ENCODE measurements at regions not wholly inside any gene's neighbourhood (a gene's known extent, or its start where the extent isn't known, plus 50 kb on each side); places are given as distances from the start of the nearest gene placed in this dataset.

DNA sequence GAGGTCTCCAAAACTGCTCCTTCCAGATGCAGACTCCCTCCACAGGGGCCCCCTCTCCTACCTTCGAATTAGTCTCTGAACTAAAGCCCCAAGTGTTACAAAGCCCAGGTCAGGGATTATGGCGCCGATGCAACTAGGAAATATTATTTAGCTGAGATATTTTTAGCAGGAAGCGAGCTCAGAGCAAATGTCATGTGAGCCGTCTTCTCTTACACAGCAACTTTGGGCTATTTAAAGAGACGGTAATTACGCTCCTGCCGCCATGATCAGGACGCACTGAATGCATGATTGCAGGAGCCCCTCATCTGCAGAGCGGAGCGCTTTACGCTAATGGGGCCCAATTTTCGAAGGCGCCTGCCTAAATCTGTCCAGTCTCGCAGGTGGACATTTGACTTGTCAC is 55.3 kb upstream of the TARDBP start:
- ChIA-PET POLR2A (no interaction called here), CTCF (interaction anchor here (1.2 to 4.1 kb wide), 2 partner anchors 8 to 15 kb away, joined by 3 to 13 read pairs; no protein-coding TSS in a partner anchor)
- DNase-seq (ENCODE audit: extremely low spot score), result no peak
- TF ChIP-seq, protein P1, sequence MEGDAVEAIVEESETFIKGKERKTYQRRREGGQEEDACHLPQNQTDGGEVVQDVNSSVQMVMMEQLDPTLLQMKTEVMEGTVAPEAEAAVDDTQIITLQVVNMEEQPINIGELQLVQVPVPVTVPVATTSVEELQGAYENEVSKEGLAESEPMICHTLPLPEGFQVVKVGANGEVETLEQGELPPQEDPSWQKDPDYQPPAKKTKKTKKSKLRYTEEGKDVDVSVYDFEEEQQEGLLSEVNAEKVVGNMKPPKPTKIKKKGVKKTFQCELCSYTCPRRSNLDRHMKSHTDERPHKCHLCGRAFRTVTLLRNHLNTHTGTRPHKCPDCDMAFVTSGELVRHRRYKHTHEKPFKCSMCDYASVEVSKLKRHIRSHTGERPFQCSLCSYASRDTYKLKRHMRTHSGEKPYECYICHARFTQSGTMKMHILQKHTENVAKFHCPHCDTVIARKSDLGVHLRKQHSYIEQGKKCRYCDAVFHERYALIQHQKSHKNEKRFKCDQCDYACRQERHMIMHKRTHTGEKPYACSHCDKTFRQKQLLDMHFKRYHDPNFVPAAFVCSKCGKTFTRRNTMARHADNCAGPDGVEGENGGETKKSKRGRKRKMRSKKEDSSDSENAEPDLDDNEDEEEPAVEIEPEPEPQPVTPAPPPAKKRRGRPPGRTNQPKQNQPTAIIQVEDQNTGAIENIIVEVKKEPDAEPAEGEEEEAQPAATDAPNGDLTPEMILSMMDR (IDR thresholded peaks at IDR 0.05; ENCODE audit: control extremely low read depth, extremely low read depth, low read depth, missing control alignments), result no peak

DNA sequence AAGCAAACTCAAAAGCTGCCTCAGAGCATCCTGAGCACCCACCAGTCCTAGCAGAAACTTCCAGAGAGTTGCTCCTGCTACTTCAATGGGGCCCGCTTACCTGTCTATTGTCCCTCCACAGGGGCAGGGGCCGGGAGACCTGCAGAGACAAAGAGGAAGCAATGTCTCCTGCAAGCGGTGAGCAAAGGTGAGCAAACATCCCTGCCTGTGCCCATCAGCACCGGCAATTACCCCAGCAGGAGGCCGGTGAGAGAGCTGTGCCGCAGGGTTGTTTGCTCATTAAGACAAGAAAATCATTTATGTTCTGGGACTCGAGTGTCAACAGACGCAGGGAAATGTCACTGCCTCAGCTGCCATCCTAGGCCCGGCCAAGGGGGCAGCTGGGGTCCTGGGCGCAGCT is 53.8 kb upstream of the TARDBP start:
- CTCF ChIA-PET, result interaction anchor here (1.0 to 4.1 kb wide), 4 partner anchors 11 to 464 kb away, joined by 3 to 13 read pairs (median 4); no protein-coding TSS in a partner anchor
- DNase-seq (ENCODE audit: extremely low spot score), result no peak

DNA sequence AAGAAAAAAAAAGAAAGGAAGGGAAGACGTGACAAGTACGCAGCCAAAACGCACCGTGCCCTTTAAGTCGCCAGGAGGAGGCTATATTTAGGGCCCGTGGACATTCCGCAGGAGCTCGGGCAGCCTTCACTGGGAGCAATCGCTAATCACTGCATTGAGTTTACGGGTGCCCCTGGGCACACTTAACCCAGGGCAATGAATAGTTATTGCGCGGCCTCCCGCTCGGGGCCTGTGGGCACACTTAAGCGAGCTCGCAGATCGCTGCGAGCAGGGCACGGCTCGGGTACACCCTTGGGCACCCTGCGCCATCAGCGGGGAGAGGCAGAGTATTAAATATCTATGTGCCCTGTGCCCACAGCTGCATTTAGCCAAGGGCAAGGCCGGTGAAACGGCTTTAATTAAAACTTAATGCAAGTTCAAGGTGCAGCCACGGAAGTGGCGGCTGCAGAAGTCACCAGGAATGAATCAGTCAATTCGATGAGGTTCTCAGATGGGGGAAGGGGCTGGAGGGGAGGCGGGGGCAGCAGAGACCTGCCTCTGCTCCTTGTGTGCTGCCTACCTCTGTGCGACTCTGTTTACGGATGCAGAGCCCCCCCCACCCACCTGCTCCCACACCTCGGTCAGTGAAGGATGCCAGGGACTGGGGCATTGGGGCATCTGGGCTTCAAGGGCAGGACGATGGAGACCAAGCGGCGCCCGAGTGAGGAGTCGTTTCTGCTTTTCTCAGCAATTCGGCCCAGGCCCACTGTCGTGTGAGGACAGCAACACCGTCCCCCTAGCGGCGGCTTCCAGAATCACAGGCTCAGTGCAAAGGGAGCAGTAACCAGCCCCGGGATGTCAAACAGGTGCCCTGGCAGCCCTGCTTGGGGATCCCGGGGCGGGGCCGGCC is 51.8 kb upstream of the TARDBP start:
- TF ChIP-seq, protein P1 (IDR thresholded peaks at IDR 0.05; ENCODE audit: control extremely low read depth, extremely low read depth, low read depth, missing control alignments), result peak; percentile 80
- peak; percentile 88 for DNase-seq (ENCODE audit: extremely low spot score)
- ChIA-PET CTCF (interaction anchor here (0.7 to 4.1 kb wide), 10 partner anchors 11 to 57 kb away, joined by 3 to 22 read pairs (median 3); a partner anchor contains a TSS), POLR2A (no interaction called here)

More for the DNA sequence above, 53.8 kb upstream of the TARDBP start:
- POLR2A ChIA-PET, result no interaction called here
- TF ChIP-seq, protein P1 (IDR thresholded peaks at IDR 0.05; ENCODE audit: control extremely low read depth, extremely low read depth, low read depth, missing control alignments), result no peak

DNA sequence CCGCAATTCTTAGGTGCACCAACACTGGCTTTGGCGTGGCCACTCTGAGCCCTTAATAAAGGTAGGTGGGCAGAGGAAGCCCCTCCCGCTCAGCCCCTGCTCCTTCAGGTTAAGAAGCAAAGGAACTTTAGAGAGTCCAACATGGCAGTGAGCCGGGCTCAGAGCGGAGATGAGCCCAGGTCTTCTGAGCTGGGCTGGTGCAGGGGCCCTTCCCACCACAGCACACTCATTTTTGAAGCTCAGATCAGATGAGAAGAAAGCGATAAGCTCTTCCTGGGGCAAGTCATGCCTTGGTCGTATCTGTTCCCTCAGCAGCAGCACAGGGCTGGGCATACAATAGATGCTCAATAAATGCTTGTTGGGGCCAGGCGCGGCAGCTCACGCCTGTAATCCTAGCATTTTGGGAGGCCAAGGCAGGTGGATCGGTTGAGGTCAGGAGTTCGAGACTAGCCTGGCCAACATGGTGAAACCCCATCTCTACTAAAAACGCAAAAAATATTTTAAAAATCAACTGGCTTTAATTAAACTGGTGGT is 51.1 kb upstream of the TARDBP start:
- DNase-seq (ENCODE audit: extremely low spot score), result no peak
- TF ChIP-seq, protein P1 (IDR thresholded peaks at IDR 0.05; ENCODE audit: control extremely low read depth, extremely low read depth, low read depth, missing control alignments), result no peak
- CTCF ChIA-PET, result interaction anchor here (0.6 to 3.8 kb wide), 7 partner anchors 11 to 32 kb away, joined by 3 to 22 read pairs (median 3); a partner anchor contains a TSS
- POLR2A ChIA-PET, result no interaction called here

DNA sequence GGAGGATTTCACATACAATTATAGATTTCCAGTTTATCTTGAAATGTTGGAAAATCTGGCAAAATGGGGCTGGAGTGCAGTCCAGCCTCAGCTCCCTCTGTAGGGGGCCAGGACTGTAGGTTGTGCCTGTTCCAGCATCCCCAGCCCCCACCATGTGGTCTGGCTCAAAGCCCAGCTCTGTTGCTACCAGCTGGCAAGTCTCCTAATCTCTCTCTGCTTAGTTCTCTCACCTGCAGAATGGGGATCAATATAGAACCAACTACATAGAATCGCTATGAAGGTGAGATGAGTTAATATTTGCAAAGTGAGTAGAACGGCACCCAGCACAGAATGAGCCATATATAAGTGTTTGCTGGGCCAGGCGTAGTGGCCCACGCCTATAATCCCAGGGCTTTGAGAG is 50.0 kb upstream of the TARDBP start:
- ChIA-PET CTCF (interaction anchor here (0.9 to 3.8 kb wide), 4 partner anchors 12 to 24 kb away, joined by 3 to 22 read pairs (median 8); no protein-coding TSS in a partner anchor), POLR2A (interaction anchor here (0.5 kb wide), 1 partner anchor 73 kb away, joined by 9 read pairs; no protein-coding TSS in a partner anchor)
- TF ChIP-seq, protein P1 (IDR thresholded peaks at IDR 0.05; ENCODE audit: control extremely low read depth, extremely low read depth, low read depth, missing control alignments), result no peak
- DNase-seq (ENCODE audit: extremely low spot score), result no peak
